ENCODE measurements at regions not wholly inside any gene's neighbourhood (a gene's known extent, or its start where the extent isn't known, plus 50 kb on each side); places are given as distances from the start of the nearest gene placed in this dataset.

- no peak for DNase-seq
Measured at GRCh38 chr4:62849696-62850095, 1559.6 kb downstream of the TECRL start.

DNA sequence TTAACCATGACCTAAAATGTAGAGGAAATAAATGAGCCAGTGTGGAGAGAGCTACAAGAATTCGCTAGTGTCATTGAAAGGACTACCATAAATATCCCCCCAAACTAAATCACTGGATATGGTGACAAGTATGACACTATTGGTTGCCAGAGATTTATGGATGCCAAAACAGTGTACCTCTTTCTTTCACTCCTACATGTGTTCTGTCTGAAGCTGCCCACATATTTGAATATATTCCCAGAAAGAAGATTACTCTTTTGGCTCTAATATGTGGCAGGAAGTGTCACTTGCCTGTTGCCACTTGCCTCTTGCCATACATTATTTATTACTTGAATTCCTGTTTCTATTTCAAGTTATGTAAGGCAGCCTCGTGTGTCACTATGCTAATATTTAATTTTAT, 1573.6 kb downstream of the TECRL start:
- DNase-seq, result no peak

DNA sequence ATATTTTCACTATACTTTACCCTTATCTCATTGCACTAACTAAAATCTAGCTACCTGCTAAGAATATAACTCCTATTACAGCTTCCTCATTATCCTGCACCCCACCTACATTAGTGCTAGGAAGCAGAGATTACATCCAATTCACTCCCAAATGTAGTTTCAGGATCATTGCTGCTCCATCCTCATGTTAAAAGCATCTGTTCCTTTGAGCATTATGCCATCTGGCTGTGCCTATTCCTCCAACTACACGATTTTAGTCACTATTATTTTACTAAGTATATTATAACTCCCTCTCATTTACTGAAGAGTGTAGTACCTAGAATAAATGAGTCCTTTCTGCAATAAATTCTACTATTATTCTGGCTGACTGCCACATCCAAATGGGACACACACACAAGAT, 1586.9 kb downstream of the TECRL start:
- DNase-seq, result no peak

GRCh38 chr4:62816566-62816965, 1592.7 kb downstream of the TECRL start:
- DNase-seq, result no peak

- DNase-seq, result no peak
Measured at GRCh38 chr4:62814510-62815047, 1594.7 kb downstream of the TECRL start.

- DNase-seq, result no peak
Measured at GRCh38 chr4:62806816-62807215, 1602.4 kb downstream of the TECRL start.

DNA sequence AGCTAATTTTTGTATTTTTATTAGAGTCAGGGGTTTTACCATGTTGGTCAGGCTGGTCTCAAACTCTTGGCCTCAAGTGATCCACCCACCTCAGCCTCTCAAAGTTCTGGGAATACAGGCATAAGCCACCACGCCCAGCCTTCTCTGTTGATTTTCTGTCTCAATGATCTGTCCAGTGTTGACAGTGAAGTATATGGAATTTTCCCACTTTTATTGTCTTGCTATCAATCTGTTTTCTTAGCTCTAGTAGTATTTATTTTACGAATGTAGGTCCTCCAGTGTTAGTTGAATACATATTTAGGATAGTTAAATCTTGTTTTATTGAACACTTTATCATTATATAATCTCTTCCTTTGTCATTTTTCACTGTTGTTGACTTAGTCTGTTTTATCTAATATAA, 1603.9 kb downstream of the ADGRL3 start:
- no peak for DNase-seq

DNA sequence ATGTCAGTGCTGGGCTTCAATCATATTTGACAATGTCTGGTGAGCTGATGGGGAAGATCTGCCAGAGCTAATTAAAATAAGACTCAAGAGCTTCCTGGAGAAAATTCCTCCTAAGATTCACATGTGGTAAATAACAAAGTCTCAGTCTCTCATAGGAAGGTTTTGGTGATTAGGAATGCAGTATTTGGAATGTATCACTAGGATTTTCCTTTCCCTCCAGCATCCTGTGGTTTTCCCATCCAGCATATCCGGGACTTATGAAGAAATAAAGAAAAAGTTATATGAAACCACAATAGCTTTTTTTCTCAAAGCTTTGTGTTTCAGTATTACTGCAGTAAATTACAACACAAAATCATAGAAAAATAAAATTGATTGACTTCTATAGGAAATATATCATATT, 1597.1 kb downstream of the ADGRL3 start:
- DNase-seq, result no peak

DNA sequence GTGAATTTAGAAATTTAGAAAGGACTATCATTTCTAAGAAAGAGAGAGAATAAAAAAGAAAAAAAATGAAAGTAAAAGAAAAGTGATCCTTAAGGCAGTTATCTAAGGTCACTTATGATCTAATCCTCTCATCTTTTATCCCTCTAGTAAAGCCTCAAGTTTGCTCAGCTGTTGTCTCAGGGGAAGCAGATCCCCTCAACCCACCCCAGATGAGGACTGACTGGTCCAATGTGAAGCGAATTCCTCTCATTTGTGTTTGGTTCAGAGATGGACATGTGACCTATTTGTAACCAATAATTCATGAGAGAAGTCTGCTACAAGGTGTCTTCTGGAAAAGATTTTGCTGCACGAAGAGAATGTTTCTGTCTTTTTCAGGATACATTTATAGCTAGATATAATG, 1591.3 kb downstream of the ADGRL3 start:
- no peak for DNase-seq

GRCh38 chr4:62771983-62772557, 1571.9 kb downstream of the ADGRL3 start:
- no peak for DNase-seq

- no peak for DNase-seq
Measured at GRCh38 chr4:62740296-62740695, 1540.2 kb downstream of the ADGRL3 start.

DNA sequence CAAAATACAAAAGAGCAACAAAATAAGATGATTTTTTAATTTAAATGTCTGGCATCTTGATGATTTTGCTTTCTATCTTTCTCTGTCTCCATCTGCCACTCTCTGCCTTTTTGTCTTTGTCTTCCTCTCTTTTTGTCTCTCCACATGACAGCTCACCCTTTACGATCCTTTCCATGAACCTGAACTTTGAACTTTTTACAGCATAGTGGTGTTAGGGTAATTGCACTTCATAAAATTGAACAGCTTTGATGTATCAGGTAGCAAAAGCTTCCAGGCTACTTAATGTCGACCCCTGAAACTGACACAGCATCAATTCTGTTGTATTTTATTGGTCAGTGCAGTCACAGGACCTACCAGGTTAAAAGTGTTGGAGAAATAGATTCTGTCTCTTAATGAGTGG, 1517.0 kb downstream of the ADGRL3 start:
- DNase-seq, result no peak

DNA sequence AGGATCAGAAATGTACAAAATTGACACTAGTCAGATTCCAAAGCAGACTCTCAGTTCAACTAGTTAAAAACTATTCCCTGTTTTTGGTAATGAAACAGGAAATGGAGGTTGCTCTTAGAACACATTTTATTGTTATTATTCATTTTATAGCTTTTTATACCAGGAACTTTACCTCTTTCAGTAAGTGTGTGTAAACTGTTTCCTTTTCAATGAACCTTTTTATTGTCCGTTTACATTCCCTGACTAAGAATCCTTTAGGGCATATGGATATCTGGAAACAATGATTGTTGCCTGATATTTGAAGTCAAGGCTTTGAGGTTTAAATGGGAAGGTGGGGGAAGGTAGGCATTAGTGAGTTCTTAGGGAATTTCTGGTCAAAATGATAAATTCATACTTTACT, 1511.4 kb downstream of the ADGRL3 start:
- DNase-seq, result no peak

DNA sequence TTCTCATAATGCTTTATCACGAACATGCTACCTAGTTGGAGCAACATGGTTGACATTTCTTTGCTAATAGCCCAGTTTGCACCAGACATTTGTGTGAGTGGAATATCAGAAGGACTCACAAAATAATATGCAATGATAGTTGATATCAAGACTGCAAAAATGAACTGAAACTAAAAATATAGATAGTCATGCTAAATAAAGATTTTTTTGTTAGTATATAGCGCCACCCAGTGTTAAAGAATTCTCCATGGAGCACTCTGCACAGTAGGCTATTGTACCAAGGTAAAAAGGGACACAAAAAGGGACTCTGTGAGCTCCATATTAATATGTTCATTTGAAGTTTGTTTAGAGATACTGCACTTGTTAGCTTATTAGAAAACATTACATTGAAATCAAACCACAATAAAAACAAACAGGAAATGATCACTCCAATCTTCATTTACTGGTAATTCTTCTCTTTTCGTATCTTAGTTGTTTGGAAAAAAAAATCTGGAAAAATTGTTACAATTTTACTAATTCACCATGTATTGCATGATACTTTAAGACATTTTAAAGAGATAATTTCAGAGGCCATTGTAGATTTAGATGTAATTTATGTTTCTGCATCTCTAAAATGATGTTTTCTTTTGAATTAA, 1509.6 kb downstream of the ADGRL3 start:
- DNase-seq, result peak; percentile 9

GRCh38 chr4:62706423-62706822, 1506.3 kb downstream of the ADGRL3 start:
- DNase-seq, result no peak

GRCh38 chr4:62683799-62684566, 1483.9 kb downstream of the ADGRL3 start:
- DNase-seq, result no peak

- DNase-seq, result no peak
Measured at GRCh38 chr4:62676962-62677361, 1476.8 kb downstream of the ADGRL3 start.

- DNase-seq, result no peak
Measured at GRCh38 chr4:62670514-62670913, 1470.4 kb downstream of the ADGRL3 start.

- DNase-seq, result no peak
Measured at GRCh38 chr4:62661821-62662220, 1461.7 kb downstream of the ADGRL3 start.

DNA sequence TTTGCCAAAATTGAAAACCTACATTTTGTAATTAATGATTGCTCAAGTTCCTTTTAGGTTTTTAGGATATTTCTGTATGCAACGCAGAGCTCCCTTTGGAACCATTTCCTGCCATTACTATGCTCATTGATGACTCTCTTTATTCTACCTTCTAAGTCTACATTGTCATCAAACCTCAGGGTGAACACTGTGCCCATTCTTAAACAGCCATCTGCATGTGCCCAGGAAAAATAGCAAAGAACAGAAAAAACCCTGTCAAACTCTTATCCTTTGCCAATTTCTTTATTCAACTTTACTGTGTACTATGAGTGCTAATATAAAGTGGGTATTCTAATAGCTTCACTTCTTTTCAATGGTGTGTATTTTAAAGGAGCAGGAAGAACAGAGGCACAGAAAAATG, 1455.9 kb downstream of the ADGRL3 start:
- no peak for DNase-seq

GRCh38 chr4:62644372-62644771, 1444.2 kb downstream of the ADGRL3 start:
- peak; percentile 47 for DNase-seq

GRCh38 chr4:62640296-62640695, 1440.2 kb downstream of the ADGRL3 start:
- DNase-seq, result no peak

- DNase-seq, result no peak
Measured at GRCh38 chr4:62627671-62628070, 1427.5 kb downstream of the ADGRL3 start.

DNA sequence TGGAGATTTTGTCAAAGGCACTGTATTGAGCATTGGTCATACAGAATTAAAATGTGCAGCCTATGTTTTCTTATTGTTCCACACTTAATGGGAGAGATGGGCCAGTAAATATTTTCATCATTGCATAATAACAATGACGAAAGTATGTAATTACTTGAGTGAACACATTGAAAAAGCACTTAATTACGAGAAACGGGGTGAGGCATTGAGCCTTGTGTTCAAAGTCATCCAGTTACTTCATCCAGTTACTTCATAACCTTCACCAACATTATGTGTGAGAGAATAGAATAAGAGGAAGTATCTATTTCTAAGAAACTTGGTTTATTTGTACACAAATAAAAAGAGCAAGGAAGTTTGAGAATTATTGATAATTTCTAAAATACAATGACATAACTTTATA, 1427.0 kb downstream of the ADGRL3 start:
- no peak for DNase-seq

All from KG1 (cell line).